CD4-positive, alpha-beta T cell (primary cell): ENCODE measurements at regions not wholly inside any gene's neighbourhood (a gene's known extent, or its start where the extent isn't known, plus 50 kb on each side); places are given as distances from the start of the nearest gene placed in this dataset.

ENCODE experiments used
- ATAC-seq: fragments of 200-7000 bp; cut with Tn5 transposase; one replicate; pipeline ENCODE4 v1.10.0; 2022; ENCODE audit warnings: mild to moderate bottlenecking; ENCODE audit not compliant: poor library complexity
- CTCF ChIA-PET: fragments of 350-600 bp; sonication (Branson Sonifier 250); formaldehyde crosslinking; loops from one replicate; lab custom pipeline; 2021; ENCODE audit warnings: antibody characterized with exemption, inconsistent platforms; lab: Charles Lee
- POLR2A ChIA-PET: fragments of 350-600 bp; sonication (Branson Sonifier 250); formaldehyde crosslinking; loops from one replicate; lab custom pipeline; 2021; ENCODE audit warnings: antibody characterized with exemption, inconsistent platforms; lab: Charles Lee
- DNase-seq, 14 experiments: peaks; one replicate each; pipeline ENCODE4 v3.0.0-alpha.2; 2013 to 2020; ENCODE audit warnings: mixed read lengths in 2 of 14
- H3K27ac ChIP-seq, 2 donors: one replicate each; pipeline versions ENCODE4 v1.5.1 to v1.7.0; 2013; ENCODE audit warnings: low read length in 2 of 2, low read depth in 1 of 2, mild to moderate bottlenecking in 1 of 2
- H3K27me3 ChIP-seq, 2 experiments: 1 replicate in 1 of 2; 2 replicates in 1 of 2; pipeline versions ENCODE4 v1.6.1 to v1.7.0; 2013; ENCODE audit warnings: low read length in 2 of 2, control low read depth in 1 of 2, mild to moderate bottlenecking in 1 of 2, moderate library complexity in 1 of 2; ENCODE audit not compliant: insufficient read depth in 2 of 2, control insufficient read depth in 1 of 2
- H3K36me3 ChIP-seq: one replicate; pipeline ENCODE4 v1.6.1; 2013; ENCODE audit warnings: low read length, control low read depth; ENCODE audit not compliant: insufficient read depth
- H3K4me1 ChIP-seq: one replicate; pipeline ENCODE4 v1.6.1; 2013; ENCODE audit warnings: low read length, control low read depth; ENCODE audit not compliant: insufficient read depth
- H3K4me3 ChIP-seq: one replicate; pipeline ENCODE4 v1.5.1; 2013; ENCODE audit warnings: mild to moderate bottlenecking, low read length, moderate library complexity
- H3K9me3 ChIP-seq, 2 experiments: 1 replicate in 1 of 2; 2 replicates in 1 of 2; pipeline versions ENCODE4 v1.6.1 to v1.7.0; 2013; ENCODE audit warnings: low read length in 2 of 2, mild to moderate bottlenecking in 2 of 2, control low read depth in 1 of 2, moderate library complexity in 1 of 2; ENCODE audit not compliant: control insufficient read depth in 1 of 2, insufficient read depth in 1 of 2
- H3K27ac Mint-ChIP-seq: one replicate; pipeline ENCODE4 v1.8.0; 2020; ENCODE audit warnings: mixed read lengths
- H3K27me3 Mint-ChIP-seq: one replicate; pipeline ENCODE4 v1.8.0; 2021; ENCODE audit warnings: mixed read lengths
- H3K36me3 Mint-ChIP-seq: one replicate; pipeline ENCODE4 v1.8.0; 2021; ENCODE audit warnings: low read depth, mixed read lengths
- H3K4me1 Mint-ChIP-seq: one replicate; pipeline ENCODE4 v1.8.0; 2021; ENCODE audit warnings: low read depth, mixed read lengths
- H3K4me3 Mint-ChIP-seq: one replicate; pipeline ENCODE4 v1.8.0; 2020; ENCODE audit warnings: mild to moderate bottlenecking, mixed read lengths
- H3K9me3 Mint-ChIP-seq: one replicate; pipeline ENCODE4 v1.8.0; 2020; ENCODE audit warnings: mixed read lengths
- CTCF ChIP-seq: fragments of 200-600 bp; IDR thresholded peaks from one replicate; pipeline ENCODE4 v1.8.0; 2022; ENCODE audit warnings: antibody characterized with exemption, mild to moderate bottlenecking
- intact Hi-C, 2 experiments: fragments of 100-400 bp; cut with DNase I in 1 of 2; cut with micrococcal nuclease in 1 of 2; formaldehyde crosslinking; loops; one replicate each; pipeline versions ENCODE4 v1.15.1 to v1.9.0; 2023 to 2025; cut with DNase I, micrococcal nuclease

- Histone ChIP-seq H3K36me3 (no peaks in the 10 kb centered on the region), H3K27me3 (no peaks in the 10 kb centered on the region), H3K9me3 (peaks cover 29 to 50% of the 10 kb centered on the region in 2 experiments), H3K4me3 (no peak overlapping the region), H3K4me1 (no peaks in the 10 kb centered on the region), H3K27ac (no peak overlapping the region)
- no peak overlapping the region for H3K27ac Mint-ChIP-seq
- no peak overlapping the region for H3K4me3 Mint-ChIP-seq
- H3K9me3 Mint-ChIP-seq = peaks cover 17% of the 10 kb centered on the region
- no peak for ATAC-seq
- intact Hi-C loops = no loop called here
- ChIA-PET POLR2A (no interaction called here), CTCF (no interaction called here)
- no peak for TF ChIP-seq CTCF
- peaks cover 87% of the 10 kb centered on the region for H3K36me3 Mint-ChIP-seq
- no peak for DNase-seq
- no peaks in the 10 kb centered on the region for H3K4me1 Mint-ChIP-seq
- no peaks in the 10 kb centered on the region for H3K27me3 Mint-ChIP-seq
Observed at GRCh38 chr19:27777242-27777641, 1435.7 kb downstream of the UQCRFS1 start.

- intact Hi-C loops = no loop called here
- CTCF ChIA-PET = no interaction called here
- POLR2A ChIA-PET = no interaction called here
- Histone ChIP-seq H3K4me3 (no peak overlapping the region), H3K4me1 (no peaks in the 10 kb centered on the region), H3K27me3 (no peaks in the 10 kb centered on the region), H3K27ac (no peak overlapping the region), H3K36me3 (no peaks in the 10 kb centered on the region), H3K9me3 (peaks cover 29 to 57% of the 10 kb centered on the region in 2 experiments)
- no peak for TF ChIP-seq CTCF
- DNase-seq (no peak), ATAC-seq (no peak)
- Mint-ChIP-seq H3K4me1 (no peaks in the 10 kb centered on the region), H3K27ac (no peak overlapping the region), H3K36me3 (peaks cover 87% of the 10 kb centered on the region), H3K4me3 (no peak overlapping the region), H3K9me3 (peaks cover 17% of the 10 kb centered on the region), H3K27me3 (no peaks in the 10 kb centered on the region)
Observed at GRCh38 chr19:27776524-27776923, 1436.4 kb downstream of the UQCRFS1 start.

GRCh38 chr19:27776020-27776419, 1436.9 kb downstream of the UQCRFS1 start:
- TF ChIP-seq CTCF = no peak
- no peaks in the 10 kb centered on the region for H3K27me3 Mint-ChIP-seq
- CTCF ChIA-PET = no interaction called here
- DNase-seq (peak in 1 of 14 experiments; percentile 13), ATAC-seq (no peak)
- H3K27ac Mint-ChIP-seq = no peak overlapping the region
- POLR2A ChIA-PET = no interaction called here
- peaks cover 17% of the 10 kb centered on the region for H3K9me3 Mint-ChIP-seq
- no peaks in the 10 kb centered on the region for H3K36me3 ChIP-seq
- no peak overlapping the region for H3K27ac ChIP-seq
- peaks cover 34 to 62% of the 10 kb centered on the region in 2 experiments for H3K9me3 ChIP-seq
- peaks cover 86% of the 10 kb centered on the region for H3K36me3 Mint-ChIP-seq
- no peak overlapping the region for H3K4me3 ChIP-seq
- H3K27me3 ChIP-seq = no peaks in the 10 kb centered on the region
- intact Hi-C loops = no loop called here
- no peak overlapping the region for H3K4me3 Mint-ChIP-seq
- no peaks in the 10 kb centered on the region for H3K4me1 ChIP-seq
- no peaks in the 10 kb centered on the region for H3K4me1 Mint-ChIP-seq
